ENCODE measurements at regions not wholly inside any gene's neighbourhood (a gene's known extent, or its start where the extent isn't known, plus 50 kb on each side); places are given as distances from the start of the nearest gene placed in this dataset.

DNA sequence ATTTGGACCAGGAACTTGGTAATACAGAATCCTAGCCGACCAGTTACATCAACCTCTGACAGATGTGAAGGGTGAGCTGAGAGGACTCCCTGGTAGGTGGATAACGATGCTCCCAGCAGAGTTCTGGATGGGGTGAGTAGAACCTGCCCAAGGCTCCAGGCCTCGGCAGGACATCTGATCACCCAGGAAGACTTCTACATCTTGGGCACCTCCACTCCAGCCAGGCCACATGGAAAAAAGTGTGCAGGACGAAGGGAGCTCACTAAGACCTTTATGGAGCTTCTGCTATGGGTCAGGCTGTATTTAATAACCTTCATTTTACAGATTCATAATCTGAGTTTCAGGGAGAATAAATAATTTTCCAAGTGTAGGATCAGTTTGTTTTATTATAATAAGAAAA, 1028.7 kb downstream of the BCL11B start:
- POLR2A ChIA-PET: no interaction called here
- Histone ChIP-seq H3K36me3 (ENCODE audit: control insufficient read depth in 2 of 2, insufficient read depth in 1 of 2, low read length in 2 of 2) (no peaks in the 10 kb centered on the region), H3K9me3 (ENCODE audit: control insufficient read depth, insufficient read depth, low read depth, low read length) (no peaks in the 10 kb centered on the region), H3K4me1 (ENCODE audit: control insufficient read depth, insufficient read depth, low read length) (no peaks in the 10 kb centered on the region), H3K27ac (ENCODE audit: extremely low read depth, low read depth, low read length) (no peak overlapping the region), H3K4me3 (ENCODE audit: low read depth, low read length) (no peak overlapping the region)
- TF ChIP-seq ZNF544 (tag by site-specific recombination; IDR thresholded peaks at IDR 0.05) (no peak), ZNF341 (tag by site-specific recombination; IDR thresholded peaks at IDR 0.05; ENCODE audit: low read depth) (no peak), ZNF623 (tag by site-specific recombination; IDR thresholded peaks at IDR 0.05) (no peak), ZNF792 (tag by site-specific recombination; IDR thresholded peaks at IDR 0.05) (no peak), ZNF596 (tag by site-specific recombination; IDR thresholded peaks at IDR 0.05) (no peak), ZNF202 (tag by site-specific recombination; IDR thresholded peaks at IDR 0.05; ENCODE audit: borderline replicate concordance) (no peak), ZNF776 (tag by site-specific recombination; IDR thresholded peaks at IDR 0.05; ENCODE audit: borderline replicate concordance) (no peak), ZIC2 (tag by site-specific recombination; IDR thresholded peaks at IDR 0.05) (no peak), ZNF274 (IDR thresholded peaks at IDR 0.05; ENCODE audit: low read length) (no peak), ZNF274 (tag by site-specific recombination; IDR thresholded peaks at IDR 0.05; ENCODE audit: borderline replicate concordance) (no peak), SCRT1 (tag by site-specific recombination; IDR thresholded peaks at IDR 0.05; ENCODE audit: borderline replicate concordance) (no peak), ZBTB48 (tag by site-specific recombination; IDR thresholded peaks at IDR 0.05) (no peak), KLF7 (tag by site-specific recombination; IDR thresholded peaks at IDR 0.05; ENCODE audit: borderline replicate concordance) (no peak), ZNF302 (tag by site-specific recombination; IDR thresholded peaks at IDR 0.05; ENCODE audit: low read depth) (no peak), ZFP3 (tag by site-specific recombination; IDR thresholded peaks at IDR 0.05; ENCODE audit: low read depth) (no peak), ZNF785 (tag by site-specific recombination; IDR thresholded peaks at IDR 0.05) (no peak)
- TF ChIP-seq, protein P1, sequence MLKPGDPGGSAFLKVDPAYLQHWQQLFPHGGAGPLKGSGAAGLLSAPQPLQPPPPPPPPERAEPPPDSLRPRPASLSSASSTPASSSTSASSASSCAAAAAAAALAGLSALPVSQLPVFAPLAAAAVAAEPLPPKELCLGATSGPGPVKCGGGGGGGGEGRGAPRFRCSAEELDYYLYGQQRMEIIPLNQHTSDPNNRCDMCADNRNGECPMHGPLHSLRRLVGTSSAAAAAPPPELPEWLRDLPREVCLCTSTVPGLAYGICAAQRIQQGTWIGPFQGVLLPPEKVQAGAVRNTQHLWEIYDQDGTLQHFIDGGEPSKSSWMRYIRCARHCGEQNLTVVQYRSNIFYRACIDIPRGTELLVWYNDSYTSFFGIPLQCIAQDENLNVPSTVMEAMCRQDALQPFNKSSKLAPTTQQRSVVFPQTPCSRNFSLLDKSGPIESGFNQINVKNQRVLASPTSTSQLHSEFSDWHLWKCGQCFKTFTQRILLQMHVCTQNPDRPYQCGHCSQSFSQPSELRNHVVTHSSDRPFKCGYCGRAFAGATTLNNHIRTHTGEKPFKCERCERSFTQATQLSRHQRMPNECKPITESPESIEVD (tag by site-specific recombination; IDR thresholded peaks at IDR 0.05): no peak
- TF ChIP-seq, protein P2, sequence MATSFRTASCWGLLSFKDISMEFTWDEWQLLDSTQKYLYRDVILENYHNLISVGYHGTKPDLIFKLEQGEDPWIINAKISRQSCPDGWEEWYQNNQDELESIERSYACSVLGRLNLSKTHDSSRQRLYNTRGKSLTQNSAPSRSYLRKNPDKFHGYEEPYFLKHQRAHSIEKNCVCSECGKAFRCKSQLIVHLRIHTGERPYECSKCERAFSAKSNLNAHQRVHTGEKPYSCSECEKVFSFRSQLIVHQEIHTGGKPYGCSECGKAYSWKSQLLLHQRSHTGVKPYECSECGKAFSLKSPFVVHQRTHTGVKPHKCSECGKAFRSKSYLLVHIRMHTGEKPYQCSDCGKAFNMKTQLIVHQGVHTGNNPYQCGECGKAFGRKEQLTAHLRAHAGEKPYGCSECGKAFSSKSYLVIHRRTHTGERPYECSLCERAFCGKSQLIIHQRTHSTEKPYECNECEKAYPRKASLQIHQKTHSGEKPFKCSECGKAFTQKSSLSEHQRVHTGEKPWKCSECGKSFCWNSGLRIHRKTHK (tag by site-specific recombination; IDR thresholded peaks at IDR 0.05): no peak
- CTCF ChIA-PET: no interaction called here

GRCh38 chr14:98244162-98244948, 1027.6 kb downstream of the BCL11B start:
- H3K36me3 ChIP-seq (ENCODE audit: control insufficient read depth in 2 of 2, insufficient read depth in 1 of 2, low read length in 2 of 2): no peaks in the 10 kb centered on the region
- H3K4me3 ChIP-seq (ENCODE audit: low read depth, low read length): no peak overlapping the region
- H3K9me3 ChIP-seq (ENCODE audit: control insufficient read depth, insufficient read depth, low read depth, low read length): no peaks in the 10 kb centered on the region
- no peaks in the 10 kb centered on the region for H3K4me1 ChIP-seq (ENCODE audit: control insufficient read depth, insufficient read depth, low read length)
- ChIA-PET CTCF (no interaction called here), POLR2A (no interaction called here)
- no peak overlapping the region for H3K27ac ChIP-seq (ENCODE audit: extremely low read depth, low read depth, low read length)
- no peak for TF ChIP-seq ZNF140 (tag by site-specific recombination; IDR thresholded peaks at IDR 0.05)
- TF ChIP-seq ZNF621 (tag by site-specific recombination; IDR thresholded peaks at IDR 0.05): no peak
- no peak for TF ChIP-seq ZNF138 (tag by site-specific recombination; IDR thresholded peaks at IDR 0.05; ENCODE audit: borderline replicate concordance)
- TF ChIP-seq ZNF169 (tag by site-specific recombination; IDR thresholded peaks at IDR 0.05): no peak
- no peak for TF ChIP-seq ZBTB11 (tag by site-specific recombination; conservative IDR thresholded peaks at IDR 0.05; ENCODE audit: low read depth)
- no peak for TF ChIP-seq ZNF792 (tag by site-specific recombination; IDR thresholded peaks at IDR 0.05)
- TF ChIP-seq, protein P3, sequence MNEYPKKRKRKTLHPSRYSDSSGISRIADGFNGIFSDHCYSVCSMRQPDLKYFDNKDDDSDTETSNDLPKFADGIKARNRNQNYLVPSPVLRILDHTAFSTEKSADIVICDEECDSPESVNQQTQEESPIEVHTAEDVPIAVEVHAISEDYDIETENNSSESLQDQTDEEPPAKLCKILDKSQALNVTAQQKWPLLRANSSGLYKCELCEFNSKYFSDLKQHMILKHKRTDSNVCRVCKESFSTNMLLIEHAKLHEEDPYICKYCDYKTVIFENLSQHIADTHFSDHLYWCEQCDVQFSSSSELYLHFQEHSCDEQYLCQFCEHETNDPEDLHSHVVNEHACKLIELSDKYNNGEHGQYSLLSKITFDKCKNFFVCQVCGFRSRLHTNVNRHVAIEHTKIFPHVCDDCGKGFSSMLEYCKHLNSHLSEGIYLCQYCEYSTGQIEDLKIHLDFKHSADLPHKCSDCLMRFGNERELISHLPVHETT (tag by site-specific recombination; IDR thresholded peaks at IDR 0.05): no peak
- TF ChIP-seq ZNF654 (tag by site-specific recombination; IDR thresholded peaks at IDR 0.05; ENCODE audit: low read depth): no peak
- no peak for TF ChIP-seq ATF2 (tag by site-specific recombination; IDR thresholded peaks at IDR 0.05; ENCODE audit: low read depth)
